OCI-LY7 (cell line): ENCODE measurements at regions not wholly inside any gene's neighbourhood (a gene's known extent, or its start where the extent isn't known, plus 50 kb on each side); places are given as distances from the start of the nearest gene placed in this dataset.

ENCODE experiments used
- EZH2phosphoT487 ChIP-seq: fragments of 200-600 bp; sonication (generic); IDR thresholded peaks from 2 replicates; pipeline ENCODE4 v1.6.1; 2018; ENCODE audit warnings: low read depth, borderline replicate concordance, mild to moderate bottlenecking, mixed run types, antibody characterized with exemption, low read length, moderate library complexity, mixed read lengths
- TF ChIP-seq, protein P1 (sequence below): fragments of 200-600 bp; sonication (generic); conservative IDR thresholded peaks from 2 replicates; pipeline ENCODE4 v1.5.1; 2014; ENCODE audit warnings: mild to moderate bottlenecking, antibody characterized with exemption, low read length, moderate library complexity, mixed read lengths

GRCh38 chr2:132272713-132273112 is 111.0 kb upstream of the ANKRD30BL start:
- TF ChIP-seq, protein P1, sequence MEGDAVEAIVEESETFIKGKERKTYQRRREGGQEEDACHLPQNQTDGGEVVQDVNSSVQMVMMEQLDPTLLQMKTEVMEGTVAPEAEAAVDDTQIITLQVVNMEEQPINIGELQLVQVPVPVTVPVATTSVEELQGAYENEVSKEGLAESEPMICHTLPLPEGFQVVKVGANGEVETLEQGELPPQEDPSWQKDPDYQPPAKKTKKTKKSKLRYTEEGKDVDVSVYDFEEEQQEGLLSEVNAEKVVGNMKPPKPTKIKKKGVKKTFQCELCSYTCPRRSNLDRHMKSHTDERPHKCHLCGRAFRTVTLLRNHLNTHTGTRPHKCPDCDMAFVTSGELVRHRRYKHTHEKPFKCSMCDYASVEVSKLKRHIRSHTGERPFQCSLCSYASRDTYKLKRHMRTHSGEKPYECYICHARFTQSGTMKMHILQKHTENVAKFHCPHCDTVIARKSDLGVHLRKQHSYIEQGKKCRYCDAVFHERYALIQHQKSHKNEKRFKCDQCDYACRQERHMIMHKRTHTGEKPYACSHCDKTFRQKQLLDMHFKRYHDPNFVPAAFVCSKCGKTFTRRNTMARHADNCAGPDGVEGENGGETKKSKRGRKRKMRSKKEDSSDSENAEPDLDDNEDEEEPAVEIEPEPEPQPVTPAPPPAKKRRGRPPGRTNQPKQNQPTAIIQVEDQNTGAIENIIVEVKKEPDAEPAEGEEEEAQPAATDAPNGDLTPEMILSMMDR: no peak
- no peak for TF ChIP-seq EZH2phosphoT487
